Fibroblast of lung (primary cell): ENCODE measurements at regions not wholly inside any gene's neighbourhood (a gene's known extent, or its start where the extent isn't known, plus 50 kb on each side); places are given as distances from the start of the nearest gene placed in this dataset.

ENCODE experiments used
- EZH2 ChIP-seq: IDR thresholded peaks from 2 replicates; pipeline ENCODE4 v1.5.1; 2012; ENCODE audit warnings: low read length, control low read depth, mild to moderate bottlenecking; ENCODE audit errors: missing control alignments
- TF ChIP-seq, protein P1 (sequence below), 2 donors: IDR thresholded peaks in 1 of 2; conservative IDR thresholded peaks in 1 of 2; 1 replicate in 1 of 2; 2 replicates in 1 of 2; pipeline ENCODE4 v1.5.1; 2011 to 2012; ENCODE audit warnings: low read length in 2 of 2, control low read depth in 1 of 2, inconsistent platforms in 1 of 2, low read depth in 1 of 2, mild to moderate bottlenecking in 1 of 2

DNA sequence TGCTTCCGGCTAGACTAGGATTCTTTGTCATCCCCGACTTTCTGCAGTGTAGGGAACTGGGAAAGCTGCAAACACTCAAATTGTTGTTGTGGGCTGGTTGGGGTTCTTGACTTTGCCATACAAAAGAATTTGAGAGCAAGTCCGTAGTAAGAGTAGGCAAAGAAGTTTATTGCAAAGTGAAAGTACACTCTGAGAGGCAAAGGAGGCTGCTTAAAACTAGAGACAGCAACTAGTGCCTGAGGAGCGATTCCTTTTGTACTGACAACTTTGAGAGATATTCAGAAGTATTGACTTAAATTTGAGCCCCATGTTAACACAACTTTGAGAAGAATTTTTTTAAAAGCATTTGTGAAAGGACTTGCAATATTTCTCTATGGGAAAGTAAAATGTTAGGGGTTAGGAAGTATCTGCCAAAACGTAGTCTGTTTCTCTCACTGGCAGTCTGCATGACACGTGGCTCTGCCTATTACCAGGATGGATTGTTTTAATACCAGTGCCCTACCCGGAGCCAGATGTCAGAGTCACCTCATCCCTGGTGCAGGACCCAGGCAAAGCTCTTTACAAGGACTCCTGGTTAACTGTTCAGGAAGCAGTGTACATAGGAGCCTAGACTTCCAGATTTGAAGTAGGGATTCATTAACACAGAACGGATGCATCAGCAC lies 85.0 kb upstream of the CLPB start:
- TF ChIP-seq, protein P1, sequence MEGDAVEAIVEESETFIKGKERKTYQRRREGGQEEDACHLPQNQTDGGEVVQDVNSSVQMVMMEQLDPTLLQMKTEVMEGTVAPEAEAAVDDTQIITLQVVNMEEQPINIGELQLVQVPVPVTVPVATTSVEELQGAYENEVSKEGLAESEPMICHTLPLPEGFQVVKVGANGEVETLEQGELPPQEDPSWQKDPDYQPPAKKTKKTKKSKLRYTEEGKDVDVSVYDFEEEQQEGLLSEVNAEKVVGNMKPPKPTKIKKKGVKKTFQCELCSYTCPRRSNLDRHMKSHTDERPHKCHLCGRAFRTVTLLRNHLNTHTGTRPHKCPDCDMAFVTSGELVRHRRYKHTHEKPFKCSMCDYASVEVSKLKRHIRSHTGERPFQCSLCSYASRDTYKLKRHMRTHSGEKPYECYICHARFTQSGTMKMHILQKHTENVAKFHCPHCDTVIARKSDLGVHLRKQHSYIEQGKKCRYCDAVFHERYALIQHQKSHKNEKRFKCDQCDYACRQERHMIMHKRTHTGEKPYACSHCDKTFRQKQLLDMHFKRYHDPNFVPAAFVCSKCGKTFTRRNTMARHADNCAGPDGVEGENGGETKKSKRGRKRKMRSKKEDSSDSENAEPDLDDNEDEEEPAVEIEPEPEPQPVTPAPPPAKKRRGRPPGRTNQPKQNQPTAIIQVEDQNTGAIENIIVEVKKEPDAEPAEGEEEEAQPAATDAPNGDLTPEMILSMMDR (conservative IDR thresholded peaks at IDR 0.05 in 1 of 2, IDR thresholded peaks at IDR 0.05 in 1 of 2; ENCODE audit: low read depth in 1 of 2, low read length in 2 of 2): no peak
- no peak for TF ChIP-seq EZH2
